Fibroblast of lung (primary cell): ENCODE measurements at regions not wholly inside any gene's neighbourhood (a gene's known extent, or its start where the extent isn't known, plus 50 kb on each side); places are given as distances from the start of the nearest gene placed in this dataset.

Source experiments
- CTCF ChIP-seq, 2 donors: IDR thresholded peaks in 1 of 2; conservative IDR thresholded peaks in 1 of 2; 1 replicate in 1 of 2; 2 replicates in 1 of 2; pipeline ENCODE4 v1.5.1; 2011 to 2012; ENCODE audit warnings: low read length in 2 of 2, control low read depth in 1 of 2, inconsistent platforms in 1 of 2, low read depth in 1 of 2, mild to moderate bottlenecking in 1 of 2
- EZH2 ChIP-seq: IDR thresholded peaks from 2 replicates; pipeline ENCODE4 v1.5.1; 2012; ENCODE audit warnings: low read length, control low read depth, mild to moderate bottlenecking; ENCODE audit errors: missing control alignments

GRCh38 chrX:139299309-139299708 lies 231.2 kb upstream of the F9 start:
- no peak for TF ChIP-seq CTCF (conservative IDR thresholded peaks at IDR 0.05 in 1 of 2, IDR thresholded peaks at IDR 0.05 in 1 of 2; ENCODE audit: low read depth in 1 of 2, low read length in 2 of 2)
- TF ChIP-seq EZH2 = no peak
